Omental fat pad (tissue), 3 donors: ENCODE measurements at regions not wholly inside any gene's neighbourhood (a gene's known extent, or its start where the extent isn't known, plus 50 kb on each side); places are given as distances from the start of the nearest gene placed in this dataset.

Experiments
- ATAC-seq: fragments of 150-250 bp; one replicate; pipeline ENCODE4 v1.9.1; 2016; ENCODE audit warnings: mild to moderate bottlenecking, moderate library complexity; ENCODE audit not compliant: low FRiP score
- DNase-seq: peaks from one replicate; pipeline ENCODE4 v3.0.0-alpha.2; 2019; ENCODE audit warnings: low spot score
- CTCF ChIP-seq, 3 donors: fragments of 450-650 bp; IDR thresholded peaks; one replicate each; pipeline ENCODE4 v1.5.1; 2016 to 2017; ENCODE audit warnings: antibody characterized with exemption in 3 of 3, mild to moderate bottlenecking in 3 of 3, moderate library complexity in 2 of 3

- no peak for DNase-seq
- ATAC-seq = no peak
- TF ChIP-seq CTCF (IDR thresholded peaks at IDR 0.05) = no peak
These were observed 215.1 kb upstream of the CNR1 start for GRCh38 chr6:88381289-88381642.

- ATAC-seq = peak; percentile 67
- DNase-seq = no peak
These were observed 214.6 kb upstream of the CNR1 start for GRCh38 chr6:88380618-88381288.

DNA sequence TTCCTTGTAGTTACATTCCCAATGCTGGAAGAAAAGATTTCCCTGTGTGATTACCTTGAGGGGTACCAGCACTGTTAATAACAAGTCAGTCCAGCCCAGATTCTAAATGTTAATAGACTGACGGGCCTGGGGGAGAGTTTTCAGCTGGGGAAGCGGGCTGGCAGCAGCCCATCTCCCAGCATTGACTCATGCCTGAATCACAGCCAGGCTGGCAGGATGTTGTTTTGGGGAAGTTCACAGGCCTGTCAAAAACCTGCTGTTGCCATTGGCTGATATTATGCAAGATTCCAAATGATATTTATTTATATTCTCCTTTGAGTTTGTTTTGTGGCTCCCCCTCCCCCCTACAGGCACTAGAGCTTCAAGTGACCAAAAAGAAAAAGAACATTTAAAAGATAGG is 213.9 kb upstream of the CNR1 start:
- peak; percentile 28 for DNase-seq
- TF ChIP-seq CTCF (IDR thresholded peaks at IDR 0.05) = no peak
- ATAC-seq = peak; percentile 81

More at GRCh38 chr6:88380618-88381288, 214.6 kb upstream of the CNR1 start:
- no peak for TF ChIP-seq CTCF (IDR thresholded peaks at IDR 0.05)

DNA sequence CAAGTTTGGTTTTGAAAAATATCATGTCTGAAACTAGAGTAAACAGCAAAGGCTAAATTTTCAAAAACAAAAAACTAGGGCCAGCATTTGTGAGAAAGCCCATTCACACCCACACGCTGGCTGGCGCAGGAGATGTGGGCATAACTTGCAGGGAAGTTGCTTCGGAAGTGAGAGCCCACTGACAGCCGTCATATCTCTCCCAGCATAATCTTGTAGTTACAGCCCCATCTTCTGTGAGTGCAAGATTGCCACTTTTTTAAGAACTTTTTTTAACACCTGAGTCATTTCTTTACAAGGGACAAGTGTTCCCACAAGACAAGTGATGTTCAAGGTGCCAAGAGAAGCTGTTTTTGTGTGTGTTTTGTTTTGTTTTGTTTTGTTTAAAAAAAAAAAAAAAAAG is 212.5 kb upstream of the CNR1 start:
- TF ChIP-seq CTCF (IDR thresholded peaks at IDR 0.05) = no peak
- no peak for DNase-seq
- ATAC-seq = no peak

DNA sequence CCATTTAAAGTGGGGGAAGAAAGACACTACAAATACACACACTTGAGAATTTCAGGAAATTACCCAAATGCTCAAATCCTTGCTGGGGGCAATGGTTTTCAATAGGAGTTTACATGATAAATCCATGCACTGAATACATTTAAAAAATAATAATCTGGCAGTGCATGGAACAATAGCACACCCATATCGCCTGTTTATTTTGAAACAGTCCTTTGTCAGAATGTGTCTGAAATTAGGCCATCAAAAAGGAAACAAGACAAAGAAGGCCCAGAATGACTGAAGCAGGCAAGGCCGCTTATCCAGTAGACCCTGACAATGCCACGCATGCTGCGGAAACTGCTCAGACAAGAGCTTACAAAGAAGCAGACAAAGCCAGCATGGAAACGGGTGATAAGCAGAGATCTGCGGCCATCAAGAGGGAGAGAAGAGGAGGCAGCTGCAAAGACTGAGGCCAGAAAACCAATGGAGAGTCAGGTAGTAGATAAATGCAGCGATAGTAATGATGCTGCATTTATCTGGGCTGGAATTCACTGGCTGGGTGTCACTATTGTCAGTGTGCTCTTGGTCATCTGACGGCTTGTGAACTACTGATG is 211.9 kb upstream of the CNR1 start:
- ATAC-seq = no peak
- TF ChIP-seq CTCF (IDR thresholded peaks at IDR 0.05) = no peak

GRCh38 chr6:88376768-88377387 is 210.7 kb upstream of the CNR1 start:
- no peak for TF ChIP-seq CTCF (IDR thresholded peaks at IDR 0.05)
- ATAC-seq (peak; percentile 49), DNase-seq (no peak)

More for the DNA sequence above, 211.9 kb upstream of the CNR1 start:
- DNase-seq = no peak

- no peak for TF ChIP-seq CTCF (IDR thresholded peaks at IDR 0.05)
- no peak for ATAC-seq
- no peak for DNase-seq
These were observed 210.1 kb upstream of the CNR1 start for GRCh38 chr6:88376197-88376596.
